Neuron (in vitro differentiated cells): ENCODE measurements at regions not wholly inside any gene's neighbourhood (a gene's known extent, or its start where the extent isn't known, plus 50 kb on each side); places are given as distances from the start of the nearest gene placed in this dataset.

Source experiments
- H2AFZ ChIP-seq: one replicate; pipeline ENCODE4 v1.6.1; 2013; ENCODE audit warnings: low read depth, mild to moderate bottlenecking, inconsistent platforms, low read length, moderate library complexity
- H3K27me3 ChIP-seq: one replicate; pipeline ENCODE4 v1.6.1; 2013; ENCODE audit warnings: low read length; ENCODE audit not compliant: insufficient read depth
- H3K36me3 ChIP-seq: one replicate; pipeline ENCODE4 v1.6.1; 2013; ENCODE audit warnings: low read length; ENCODE audit not compliant: insufficient read depth
- H3K4me1 ChIP-seq: one replicate; pipeline ENCODE4 v1.6.1; 2013; ENCODE audit warnings: low read length; ENCODE audit not compliant: insufficient read depth
- H3K4me3 ChIP-seq: 2 replicates; pipeline ENCODE4 v1.5.1; 2013; ENCODE audit warnings: mild to moderate bottlenecking, low read length, moderate library complexity
- H3K9me3 ChIP-seq: one replicate; pipeline ENCODE4 v1.6.1; 2013; ENCODE audit warnings: low read length

- Histone ChIP-seq H3K4me1 (no peaks in the 10 kb centered on the region), H3K9me3 (no peaks in the 10 kb centered on the region), H3K27me3 (no peaks in the 10 kb centered on the region), H2AFZ (no peak overlapping the region), H3K36me3 (no peaks in the 10 kb centered on the region), H3K4me3 (no peak overlapping the region)
Measured at GRCh38 chr17:34125010-34125409, 130.1 kb upstream of the CCL2 start.

GRCh38 chr17:34125921-34126320 lies 129.2 kb upstream of the CCL2 start:
- Histone ChIP-seq H2AFZ (no peak overlapping the region), H3K36me3 (no peaks in the 10 kb centered on the region), H3K4me3 (no peak overlapping the region), H3K9me3 (no peaks in the 10 kb centered on the region), H3K27me3 (no peaks in the 10 kb centered on the region), H3K4me1 (no peaks in the 10 kb centered on the region)

DNA sequence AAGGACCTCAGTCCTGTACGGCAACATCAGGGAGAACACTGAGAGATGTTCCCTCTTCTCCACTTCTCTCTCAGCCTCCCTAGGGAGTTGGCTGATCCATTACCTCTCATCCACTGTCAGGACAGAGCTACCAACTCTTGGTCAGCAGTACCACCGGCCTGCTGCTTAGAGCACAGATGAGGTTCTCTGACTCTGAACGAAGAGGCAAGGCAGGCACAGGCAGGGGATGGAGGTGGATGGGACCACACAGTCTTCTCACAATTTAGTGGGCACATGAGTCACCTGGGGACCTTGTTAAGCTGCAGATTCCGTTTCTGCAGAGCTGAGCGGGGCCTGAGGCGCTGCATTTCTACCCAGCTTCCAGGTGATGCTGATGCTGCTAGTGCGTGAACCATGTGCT lies 128.6 kb upstream of the CCL2 start:
- H3K27me3 ChIP-seq: no peaks in the 10 kb centered on the region
- H3K4me3 ChIP-seq: no peak overlapping the region
- H2AFZ ChIP-seq: no peak overlapping the region
- H3K9me3 ChIP-seq: no peaks in the 10 kb centered on the region
- H3K4me1 ChIP-seq: no peaks in the 10 kb centered on the region
- H3K36me3 ChIP-seq: no peaks in the 10 kb centered on the region

- Histone ChIP-seq H3K4me3 (no peak overlapping the region), H3K27me3 (no peaks in the 10 kb centered on the region), H3K36me3 (no peaks in the 10 kb centered on the region), H2AFZ (no peak overlapping the region), H3K9me3 (no peaks in the 10 kb centered on the region), H3K4me1 (no peaks in the 10 kb centered on the region)
Measured at GRCh38 chr17:34126965-34127364, 128.1 kb upstream of the CCL2 start.

DNA sequence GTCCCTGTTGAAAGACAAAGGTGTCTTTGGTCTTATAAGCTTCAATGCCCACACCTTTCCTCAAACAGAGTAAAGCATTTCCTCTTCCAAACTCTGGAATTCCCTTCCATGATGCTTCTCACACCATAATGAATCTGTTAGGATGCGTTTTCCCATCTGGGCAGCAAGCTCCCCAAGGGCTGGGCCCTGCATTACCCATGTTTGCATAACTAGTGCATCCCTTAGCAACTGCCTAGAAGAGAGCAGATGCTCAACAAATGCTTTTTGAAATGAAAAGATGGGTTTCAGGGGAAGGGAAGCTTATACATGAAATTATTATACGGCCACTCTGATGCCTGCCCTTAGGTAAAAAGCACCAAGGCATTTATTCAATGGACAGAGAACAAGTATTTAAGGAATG lies 124.5 kb upstream of the CCL2 start:
- Histone ChIP-seq H3K4me3 (no peak overlapping the region), H2AFZ (no peak overlapping the region), H3K27me3 (no peaks in the 10 kb centered on the region)

DNA sequence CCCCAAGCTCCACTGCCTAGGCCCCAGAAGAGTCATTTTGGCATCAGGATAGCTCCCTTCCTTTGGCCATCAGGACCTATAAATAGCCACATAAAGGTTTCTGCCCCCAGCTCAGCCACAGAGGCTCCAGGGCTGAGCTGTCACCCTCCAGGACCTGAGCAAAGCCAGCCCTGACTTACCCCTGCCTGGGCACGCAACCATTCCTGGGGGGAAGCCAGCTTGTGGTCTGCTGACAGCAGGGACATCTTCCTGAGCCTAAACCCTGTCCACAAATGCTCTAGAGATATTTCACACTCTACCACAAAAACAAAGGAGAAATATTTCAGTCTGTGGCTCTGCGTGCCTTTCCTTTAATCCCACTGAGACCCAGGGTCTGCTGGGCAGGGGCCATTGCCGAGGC lies 123.7 kb upstream of the CCL2 start:
- Histone ChIP-seq H3K4me3 (no peak overlapping the region), H3K9me3 (no peaks in the 10 kb centered on the region), H2AFZ (no peak overlapping the region), H3K4me1 (no peaks in the 10 kb centered on the region), H3K27me3 (no peaks in the 10 kb centered on the region), H3K36me3 (no peaks in the 10 kb centered on the region)

More for the DNA sequence above, 124.5 kb upstream of the CCL2 start:
- no peaks in the 10 kb centered on the region for H3K36me3 ChIP-seq
- H3K4me1 ChIP-seq: no peaks in the 10 kb centered on the region
- no peaks in the 10 kb centered on the region for H3K9me3 ChIP-seq

GRCh38 chr17:34133350-34133749 lies 121.7 kb upstream of the CCL2 start:
- no peak overlapping the region for H3K4me3 ChIP-seq
- no peaks in the 10 kb centered on the region for H3K9me3 ChIP-seq
- no peaks in the 10 kb centered on the region for H3K27me3 ChIP-seq
- no peaks in the 10 kb centered on the region for H3K36me3 ChIP-seq
- H3K4me1 ChIP-seq: no peaks in the 10 kb centered on the region
- H2AFZ ChIP-seq: no peak overlapping the region

DNA sequence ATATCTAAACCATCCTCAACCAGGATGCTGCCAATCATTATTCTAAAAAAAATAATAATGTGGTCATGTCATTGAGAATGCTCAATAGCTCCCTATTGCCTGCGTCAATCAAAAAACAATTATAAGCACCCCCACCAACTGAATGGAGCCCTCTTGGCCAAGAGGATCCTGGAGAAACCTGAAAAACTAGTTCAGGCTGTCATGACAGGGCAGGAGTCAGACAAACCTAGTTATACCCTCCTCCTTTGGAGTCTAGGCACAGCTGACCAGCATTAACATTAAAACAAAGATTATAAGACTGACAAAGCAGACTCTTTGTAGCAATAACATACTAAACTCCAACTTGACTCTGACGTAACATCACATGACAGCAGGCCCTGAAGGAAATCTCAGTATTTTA lies 119.2 kb upstream of the CCL2 start:
- H3K27me3 ChIP-seq: no peaks in the 10 kb centered on the region
- H2AFZ ChIP-seq: no peak overlapping the region
- H3K4me3 ChIP-seq: no peak overlapping the region
- H3K4me1 ChIP-seq: no peaks in the 10 kb centered on the region
- no peaks in the 10 kb centered on the region for H3K36me3 ChIP-seq
- H3K9me3 ChIP-seq: no peaks in the 10 kb centered on the region

DNA sequence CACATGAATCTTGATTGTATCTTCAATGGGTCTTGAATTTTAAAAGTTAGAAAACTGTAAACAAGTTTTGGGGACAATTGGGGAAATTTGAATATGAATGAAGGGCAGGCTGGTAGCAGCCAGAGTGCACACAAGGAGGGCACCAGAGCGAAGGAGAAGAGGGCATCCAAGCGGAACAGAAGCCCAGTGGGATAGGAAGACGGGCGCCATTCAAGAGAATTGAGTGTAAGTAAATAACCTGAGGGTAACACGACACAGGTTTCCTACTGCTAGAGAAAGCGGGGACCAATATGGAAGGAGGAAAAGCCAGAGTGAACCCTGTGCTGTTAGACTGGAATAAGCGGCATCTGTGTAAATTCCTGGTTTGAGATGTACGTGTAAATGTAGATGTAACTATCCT lies 115.1 kb upstream of the CCL2 start:
- no peak overlapping the region for H2AFZ ChIP-seq
- no peaks in the 10 kb centered on the region for H3K27me3 ChIP-seq
- H3K4me3 ChIP-seq: no peak overlapping the region
- H3K9me3 ChIP-seq: no peaks in the 10 kb centered on the region
- H3K4me1 ChIP-seq: no peaks in the 10 kb centered on the region
- no peaks in the 10 kb centered on the region for H3K36me3 ChIP-seq

GRCh38 chr17:34141590-34141989 lies 113.5 kb upstream of the CCL2 start:
- Histone ChIP-seq H3K27me3 (no peaks in the 10 kb centered on the region), H3K4me1 (no peaks in the 10 kb centered on the region), H3K36me3 (no peaks in the 10 kb centered on the region), H2AFZ (no peak overlapping the region), H3K9me3 (no peaks in the 10 kb centered on the region), H3K4me3 (no peak overlapping the region)

- H3K9me3 ChIP-seq: no peaks in the 10 kb centered on the region
- no peak overlapping the region for H3K4me3 ChIP-seq
- H3K36me3 ChIP-seq: no peaks in the 10 kb centered on the region
- H3K27me3 ChIP-seq: no peaks in the 10 kb centered on the region
- H3K4me1 ChIP-seq: no peaks in the 10 kb centered on the region
- H2AFZ ChIP-seq: no peak overlapping the region
Measured at GRCh38 chr17:34143430-34143829, 111.7 kb upstream of the CCL2 start.

GRCh38 chr17:34146440-34147043 lies 108.5 kb upstream of the CCL2 start:
- Histone ChIP-seq H3K36me3 (no peaks in the 10 kb centered on the region), H2AFZ (no peak overlapping the region), H3K4me1 (no peaks in the 10 kb centered on the region), H3K4me3 (no peak overlapping the region), H3K27me3 (no peaks in the 10 kb centered on the region), H3K9me3 (no peaks in the 10 kb centered on the region)

DNA sequence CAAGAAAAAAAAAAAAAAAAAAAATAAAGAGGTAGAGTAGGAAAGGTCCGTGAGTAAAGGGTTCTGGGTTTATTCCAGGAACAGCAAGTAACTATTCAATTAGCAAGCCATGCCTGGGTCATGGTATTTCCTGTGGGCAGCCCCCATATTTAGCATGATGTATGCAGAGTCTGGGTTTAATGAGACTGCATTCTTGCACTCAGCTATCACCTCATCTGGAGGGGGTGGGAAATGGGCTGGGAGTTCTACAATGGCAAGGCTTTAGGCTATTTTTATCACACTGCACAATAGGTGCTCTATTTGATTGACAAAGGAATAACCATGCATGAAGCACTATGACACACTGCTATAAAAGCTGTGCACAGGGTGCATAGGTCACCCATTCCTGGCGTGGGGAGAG lies 104.0 kb upstream of the CCL2 start:
- peaks cover 9% of the 10 kb centered on the region for H3K27me3 ChIP-seq
- no peak overlapping the region for H2AFZ ChIP-seq
- no peak overlapping the region for H3K4me3 ChIP-seq
- H3K9me3 ChIP-seq: no peaks in the 10 kb centered on the region
- H3K36me3 ChIP-seq: no peaks in the 10 kb centered on the region
- H3K4me1 ChIP-seq: no peaks in the 10 kb centered on the region

GRCh38 chr17:34153991-34154390 lies 101.1 kb upstream of the CCL2 start:
- Histone ChIP-seq H3K27me3 (peaks cover 29% of the 10 kb centered on the region), H3K9me3 (no peaks in the 10 kb centered on the region), H3K4me1 (no peaks in the 10 kb centered on the region), H2AFZ (no peak overlapping the region), H3K4me3 (no peak overlapping the region), H3K36me3 (no peaks in the 10 kb centered on the region)
